IMR-90 (cell line): ENCODE measurements at regions not wholly inside any gene's neighbourhood (a gene's known extent, or its start where the extent isn't known, plus 50 kb on each side); places are given as distances from the start of the nearest gene placed in this dataset.

Experiments used
- ATAC-seq: fragments of 200-7000 bp; cut with Tn5 transposase; 2 replicates; pipeline ENCODE4 v1.9.1; 2020; ENCODE audit warnings: low read depth, mild to moderate bottlenecking, moderate library complexity
- BruUV-seq: library from RNA; stranded (reverse); fragments of 400-500 nt; replicated peaks from 2 replicates; lab custom pipeline; 2021; lab: Mats Ljungman, UMichigan
- CTCF ChIA-PET: fragments of 300-600 bp; formaldehyde crosslinking; extraction: SDS; loops from one replicate; lab custom pipeline; 2021; ENCODE audit warnings: antibody characterized with exemption; lab: Yijun Ruan, JAX
- POLR2A ChIA-PET: fragments of 300-600 bp; sonication (Branson Sonifier 250); formaldehyde crosslinking; loops from one replicate; lab custom pipeline; 2022; ENCODE audit warnings: antibody characterized with exemption; ENCODE audit not compliant: unreplicated experiment; lab: Charles Lee
- DNase-seq: peaks from one replicate; pipeline ENCODE4 v3.0.0; 2013
- H2AFZ ChIP-seq: replicated peaks from 2 replicates; pipeline ENCODE3; 2013; ENCODE audit warnings: low read length, mild to moderate bottlenecking; ENCODE audit not compliant: poor library complexity
- H2AK5ac ChIP-seq: 2 replicates; pipeline ENCODE4 v1.6.1; 2013; ENCODE audit warnings: low read depth, low read length, inconsistent platforms
- H2AK9ac ChIP-seq: replicated peaks from 2 replicates; pipeline ENCODE3; 2013; ENCODE audit warnings: mild to moderate bottlenecking, low read depth, low read length, moderate library complexity; ENCODE audit not compliant: poor library complexity
- H2BK120ac ChIP-seq: 2 replicates; pipeline ENCODE4 v1.6.1; 2013; ENCODE audit warnings: low read depth, low read length, inconsistent platforms
- H2BK15ac ChIP-seq: 3 replicates; pipeline ENCODE4 v1.6.1; 2013; ENCODE audit warnings: low read depth, low read length, inconsistent platforms
- H2BK20ac ChIP-seq: 2 replicates; pipeline ENCODE4 v1.6.1; 2013; ENCODE audit warnings: low read depth, mild to moderate bottlenecking, inconsistent platforms, low read length, moderate library complexity
- H2BK5ac ChIP-seq: 2 replicates; pipeline ENCODE4 v1.6.1; 2013; ENCODE audit warnings: mild to moderate bottlenecking, low read depth, low read length, inconsistent platforms; ENCODE audit not compliant: poor library complexity, severe bottlenecking
- H3K14ac ChIP-seq: replicated peaks from 2 replicates; pipeline ENCODE4 v1.6.1; 2013; ENCODE audit warnings: low read depth, low read length, inconsistent platforms
- H3K18ac ChIP-seq: 2 replicates; pipeline ENCODE4 v1.6.1; 2013; ENCODE audit warnings: low read depth, low read length, control low read depth
- H3K23ac ChIP-seq: 2 replicates; pipeline ENCODE4 v1.6.1; 2013; ENCODE audit warnings: low read depth, low read length, inconsistent platforms
- H3K27ac ChIP-seq: 2 replicates; pipeline ENCODE4 v1.5.1; 2013; ENCODE audit warnings: mild to moderate bottlenecking, control low read depth, low read length; ENCODE audit not compliant: insufficient read depth
- H3K27me3 ChIP-seq: 2 replicates; pipeline ENCODE4 v1.6.1; 2013; ENCODE audit warnings: low read length; ENCODE audit not compliant: control insufficient read depth, insufficient read depth
- H3K36me3 ChIP-seq: 2 replicates; pipeline ENCODE4 v1.6.1; 2013; ENCODE audit warnings: low read length, mixed read lengths; ENCODE audit not compliant: control insufficient read depth, insufficient read depth
- H3K4ac ChIP-seq: 2 replicates; pipeline ENCODE4 v1.6.1; 2013; ENCODE audit warnings: low read depth, low read length, inconsistent platforms
- H3K4me1 ChIP-seq: 2 replicates; pipeline ENCODE4 v1.6.1; 2013; ENCODE audit warnings: low read length, mixed read lengths; ENCODE audit not compliant: control insufficient read depth, insufficient read depth
- H3K4me2 ChIP-seq: 2 replicates; pipeline ENCODE4 v1.6.1; 2013; ENCODE audit warnings: low read depth, mild to moderate bottlenecking, control low read depth, low read length, moderate library complexity
- H3K4me3 ChIP-seq: 2 replicates; pipeline ENCODE4 v1.5.1; 2013; ENCODE audit warnings: low read depth, mild to moderate bottlenecking, control low read depth, low read length, moderate library complexity; ENCODE audit not compliant: insufficient read depth
- H3K56ac ChIP-seq: 2 replicates; pipeline ENCODE4 v1.6.1; 2013; ENCODE audit warnings: low read length, inconsistent platforms; ENCODE audit not compliant: insufficient read depth; ENCODE audit errors: extremely low read depth
- H3K79me1 ChIP-seq, 2 experiments: 2 replicates each; pipeline ENCODE4 v1.6.1; 2013; ENCODE audit warnings: low read length in 2 of 2, inconsistent platforms in 1 of 2, low read depth in 1 of 2
- H3K9ac ChIP-seq: 2 replicates; pipeline ENCODE4 v1.6.1; 2013; ENCODE audit warnings: low read depth, low read length, control low read depth
- H3K9me1 ChIP-seq: 2 replicates; pipeline ENCODE4 v1.6.1; 2013; ENCODE audit warnings: low read length, inconsistent platforms; ENCODE audit not compliant: insufficient read depth
- H3K9me3 ChIP-seq: 2 replicates; pipeline ENCODE4 v1.6.1; 2013; ENCODE audit warnings: low read length; ENCODE audit not compliant: control insufficient read depth, insufficient read depth
- H4K20me1 ChIP-seq: 2 replicates; pipeline ENCODE4 v1.6.1; 2013; ENCODE audit warnings: low read length, inconsistent platforms; ENCODE audit not compliant: insufficient read depth
- H4K5ac ChIP-seq: 2 replicates; pipeline ENCODE4 v1.6.1; 2013; ENCODE audit warnings: mild to moderate bottlenecking, low read depth, low read length, control low read depth
- H4K8ac ChIP-seq, 2 experiments: 2 replicates each; pipeline ENCODE4 v1.6.1; 2013; ENCODE audit warnings: low read depth in 2 of 2, low read length in 2 of 2, control low read depth in 1 of 2, inconsistent platforms in 1 of 2
- H4K91ac ChIP-seq: 2 replicates; pipeline ENCODE4 v1.6.1; 2013; ENCODE audit warnings: low read depth, low read length, inconsistent platforms; ENCODE audit not compliant: insufficient read depth
- BHLHE40 ChIP-seq: fragments of 150-350 bp; IDR thresholded peaks from 2 replicates; pipeline ENCODE4 v1.6.1; 2016; ENCODE audit warnings: mild to moderate bottlenecking, low read depth, low read length
- CEBPB ChIP-seq: IDR thresholded peaks from 2 replicates; pipeline ENCODE4 v1.6.1; 2012; ENCODE audit warnings: low read depth, low read length, improper control_type of control experiment
- CHD1 ChIP-seq: IDR thresholded peaks from 2 replicates; pipeline ENCODE4 v1.6.1; 2012; ENCODE audit warnings: low read depth, low read length, improper control_type of control experiment
- CTCF ChIP-seq: conservative IDR thresholded peaks from 2 replicates; pipeline ENCODE4 v1.5.1; 2012; ENCODE audit warnings: mild to moderate bottlenecking, low read depth, low read length, improper control_type of control experiment
- FOS ChIP-seq: fragments of 150-350 bp; IDR thresholded peaks from 2 replicates; pipeline ENCODE4 v1.6.1; 2016; ENCODE audit warnings: low read depth, low read length
- MAFK ChIP-seq: IDR thresholded peaks from 2 replicates; pipeline ENCODE4 v1.6.1; 2012; ENCODE audit warnings: low read depth, low read length, improper control_type of control experiment
- MAZ ChIP-seq: IDR thresholded peaks from 2 replicates; pipeline ENCODE4 v1.6.1; 2012; ENCODE audit warnings: low read depth, mild to moderate bottlenecking, low read length, improper control_type of control experiment, moderate library complexity, borderline replicate concordance
- MXI1 ChIP-seq: IDR thresholded peaks from 2 replicates; pipeline ENCODE4 v1.6.1; 2012; ENCODE audit warnings: low read depth, mild to moderate bottlenecking, low read length, moderate library complexity, borderline replicate concordance
- NFE2L2 ChIP-seq: fragments of 150-350 bp; IDR thresholded peaks from 2 replicates; pipeline ENCODE4 v1.6.1; 2016; ENCODE audit warnings: low read depth, mild to moderate bottlenecking, low read length
- POLR2A ChIP-seq: IDR thresholded peaks from 2 replicates; pipeline ENCODE4 v1.6.1; 2012; ENCODE audit warnings: mild to moderate bottlenecking, low read depth, low read length
- RAD21 ChIP-seq: IDR thresholded peaks from 2 replicates; pipeline ENCODE4 v1.6.1; 2012; ENCODE audit warnings: low read length, improper control_type of control experiment
- RCOR1 ChIP-seq: IDR thresholded peaks from 2 replicates; pipeline ENCODE4 v1.6.1; 2012; ENCODE audit warnings: mild to moderate bottlenecking, low read length, improper control_type of control experiment; ENCODE audit not compliant: insufficient replicate concordance
- RFX5 ChIP-seq: IDR thresholded peaks from 2 replicates; pipeline ENCODE4 v1.8.0; 2012; ENCODE audit warnings: low read depth, mild to moderate bottlenecking, low read length, moderate library complexity
- SMC3 ChIP-seq: fragments of 150-350 bp; IDR thresholded peaks from 2 replicates; pipeline ENCODE4 v1.6.1; 2016; ENCODE audit warnings: low read depth, mild to moderate bottlenecking, antibody characterized with exemption, low read length, moderate library complexity
- USF2 ChIP-seq: fragments of 150-350 bp; IDR thresholded peaks from 2 replicates; pipeline ENCODE4 v1.6.1; 2017; ENCODE audit warnings: mild to moderate bottlenecking, antibody characterized with exemption, low read length, low read depth
- WGBS, 2 experiments: methylation state at CpG; one replicate each; pipeline versions ENCODE4 v1.1.5 to v1.1.7; 2013; ENCODE audit warnings: missing lambda C conversion rate in 2 of 2; ENCODE audit not compliant: insufficient read length in 1 of 2; ENCODE audit errors: extremely low coverage in 2 of 2; 5-methylcytosine and 5-hydroxymethylcytosine counted together
- dilution Hi-C: fragments of 300-500 bp; cut with HindIII; formaldehyde crosslinking; loops from one replicate; pipeline ENCODE4 v1.14.3; 2018; ENCODE audit warnings: low sequenced_read_pairs; ENCODE audit not compliant: unreplicated experiment
- in situ Hi-C: fragments of 300-500 bp; cut with MboI; formaldehyde crosslinking; loops from 3 replicates; pipeline ENCODE4 v1.14.3; 2019; ENCODE audit warnings: low sequenced_read_pairs, inconsistent platforms, mixed read lengths
- intact Hi-C: fragments of 100-400 bp; cut with micrococcal nuclease; formaldehyde crosslinking; loops from 2 replicates; pipeline ENCODE4 v1.10.0; 2022
- TF ChIP-seq, protein P1 (sequence below): fragments of 150-350 bp; IDR thresholded peaks from 2 replicates; pipeline ENCODE4 v1.6.1; 2016; ENCODE audit warnings: low read depth, mild to moderate bottlenecking, low read length, moderate library complexity, borderline replicate concordance

- Histone ChIP-seq H3K14ac (0 out of 2 replicates have a peak overlapping the region, but pooled peaks have one; percentile 85), H3K4me1 (peaks cover 6% of the 10 kb centered on the region), H4K20me1 (no peaks in the 10 kb centered on the region), H3K9me1 (peaks cover 6% of the 10 kb centered on the region; the same call in 1 of the 2 replicates), H3K79me1 (no peaks in the 10 kb centered on the region), H4K5ac (no peak overlapping the region), H4K91ac (no peak overlapping the region), H3K4me2 (no peak overlapping the region), H2BK20ac (no peak overlapping the region), H3K9ac (no peak overlapping the region), H3K36me3 (no peaks in the 10 kb centered on the region), H3K4ac (0 out of 2 replicates have a peak overlapping the region, but pooled peaks have one; percentile 65), H2BK5ac (no peak overlapping the region), H2AFZ (no peak overlapping the region), H2BK15ac (no peak overlapping the region), H3K23ac (peak overlapping the region; percentile 24; the same call in 1 of the 2 replicates), H3K4me3 (no peak overlapping the region), H3K9me3 (no peaks in the 10 kb centered on the region), H3K56ac (no peak overlapping the region), H2AK5ac (no peak overlapping the region), H2AK9ac (no peak overlapping the region), H3K27me3 (no peaks in the 10 kb centered on the region), H4K8ac (no peak overlapping the region), H3K27ac (no peak overlapping the region), H3K18ac (no peak overlapping the region), H2BK120ac (no peak overlapping the region)
- no CpG with 5 or more reads among the region's 2 CpGs for WGBS, 2 experiments
- ChIA-PET POLR2A (no interaction called here), CTCF (interaction anchor here (1.4 kb wide), 1 partner anchor 11 kb away, joined by 4 read pairs; no protein-coding TSS in a partner anchor)
- no peak for TF ChIP-seq BHLHE40
- TF ChIP-seq USF2, result no peak
- TF ChIP-seq MAZ, result no peak
- no peak for TF ChIP-seq NFE2L2
- no peak for TF ChIP-seq CTCF
- no peak for TF ChIP-seq MXI1
- TF ChIP-seq RCOR1, result no peak
- TF ChIP-seq RFX5, result no peak
- TF ChIP-seq SMC3, result no peak
- TF ChIP-seq FOS, result no peak
- no peak for TF ChIP-seq CEBPB
- TF ChIP-seq, protein P1, sequence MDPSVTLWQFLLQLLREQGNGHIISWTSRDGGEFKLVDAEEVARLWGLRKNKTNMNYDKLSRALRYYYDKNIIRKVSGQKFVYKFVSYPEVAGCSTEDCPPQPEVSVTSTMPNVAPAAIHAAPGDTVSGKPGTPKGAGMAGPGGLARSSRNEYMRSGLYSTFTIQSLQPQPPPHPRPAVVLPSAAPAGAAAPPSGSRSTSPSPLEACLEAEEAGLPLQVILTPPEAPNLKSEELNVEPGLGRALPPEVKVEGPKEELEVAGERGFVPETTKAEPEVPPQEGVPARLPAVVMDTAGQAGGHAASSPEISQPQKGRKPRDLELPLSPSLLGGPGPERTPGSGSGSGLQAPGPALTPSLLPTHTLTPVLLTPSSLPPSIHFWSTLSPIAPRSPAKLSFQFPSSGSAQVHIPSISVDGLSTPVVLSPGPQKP, result no peak
- no peak for TF ChIP-seq MAFK
- TF ChIP-seq RAD21, result no peak
- no peak for TF ChIP-seq CHD1
- TF ChIP-seq POLR2A, result no peak
- in situ Hi-C loops, result no loop called here
- ATAC-seq (peak; percentile 27; the same call in 1 of the 2 replicates), DNase-seq (peak; percentile 60)
- no TSS peak for BruUV-seq
- intact Hi-C loops, result no loop called here
- dilution Hi-C loops, result no loop called here
Observed at GRCh38 chr10:94172332-94172731, 178.6 kb downstream of the PLCE1 start.
